CD4-positive, alpha-beta T cell treated with Interleukin-17A for 4 hours (primary cell): ENCODE measurements at regions not wholly inside any gene's neighbourhood (a gene's known extent, or its start where the extent isn't known, plus 50 kb on each side); places are given as distances from the start of the nearest gene placed in this dataset.
"Not testable (repeated sequence)": the region's sequence is repeated elsewhere in the genome, so short reads cannot be mapped to it uniquely, and the experiment has no call there.

Source experiments
- DNase-seq: peaks from one replicate; pipeline ENCODE4 v3.0.0-alpha.2; 2020; ENCODE audit warnings: mixed read lengths

DNA sequence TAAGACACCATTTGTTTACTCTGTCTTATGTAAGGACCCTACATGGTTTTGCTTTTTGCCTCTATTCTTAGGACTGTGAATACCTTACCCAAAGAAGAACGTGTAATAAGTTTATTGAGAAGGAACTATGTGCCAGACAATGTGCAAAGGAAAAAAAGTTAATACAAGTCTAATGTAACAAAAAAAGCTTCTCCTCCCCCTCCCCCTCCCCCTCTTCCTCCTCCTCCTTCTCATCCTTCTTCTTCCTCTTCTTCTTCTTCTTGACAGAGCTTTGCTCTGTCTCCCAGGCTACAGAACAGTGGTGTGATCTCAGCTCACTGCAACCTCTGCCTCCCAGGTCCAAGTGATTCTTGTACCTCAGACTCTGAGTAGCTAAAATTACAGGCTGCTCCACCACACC is 50.9 kb upstream of the MITF start:
- no peak for DNase-seq

DNA sequence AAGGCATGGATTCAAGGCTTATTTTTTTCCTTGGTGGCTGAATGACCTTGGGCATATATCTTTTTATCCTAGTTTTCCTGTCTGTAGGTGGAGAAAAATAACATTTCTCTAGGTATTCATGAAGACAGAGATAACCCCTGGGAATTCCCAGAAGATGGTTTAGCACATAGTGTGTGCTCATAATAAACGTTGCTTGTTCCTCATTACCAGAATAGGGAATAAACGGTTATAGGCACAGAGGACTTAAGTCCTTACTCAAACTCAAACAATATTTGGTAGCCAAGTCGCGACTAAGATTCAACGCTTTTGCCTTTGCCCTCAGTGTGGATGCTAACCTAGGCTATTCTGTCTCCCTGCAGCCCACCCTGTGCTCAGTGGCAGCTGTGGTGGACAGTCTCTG is 51.6 kb upstream of the MITF start:
- no peak for DNase-seq

DNA sequence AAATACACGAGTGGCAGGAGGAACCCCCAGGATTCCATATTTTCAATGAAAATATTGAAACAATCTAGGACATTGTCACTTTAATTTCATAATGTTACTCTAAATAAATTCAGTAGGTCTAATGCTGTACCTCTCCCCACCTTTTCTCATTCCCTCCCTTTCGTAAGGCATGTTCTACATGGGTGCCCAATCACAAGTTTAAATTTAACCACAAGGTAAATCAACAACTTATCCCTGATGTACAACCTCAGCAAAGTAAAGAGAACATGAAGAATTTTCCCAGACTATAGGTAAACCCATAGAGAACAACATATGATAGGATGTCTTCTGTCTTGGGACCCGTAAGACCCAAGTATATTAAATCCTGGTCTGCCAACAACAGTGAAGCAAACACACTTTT is 53.2 kb upstream of the MITF start:
- DNase-seq: no peak

DNA sequence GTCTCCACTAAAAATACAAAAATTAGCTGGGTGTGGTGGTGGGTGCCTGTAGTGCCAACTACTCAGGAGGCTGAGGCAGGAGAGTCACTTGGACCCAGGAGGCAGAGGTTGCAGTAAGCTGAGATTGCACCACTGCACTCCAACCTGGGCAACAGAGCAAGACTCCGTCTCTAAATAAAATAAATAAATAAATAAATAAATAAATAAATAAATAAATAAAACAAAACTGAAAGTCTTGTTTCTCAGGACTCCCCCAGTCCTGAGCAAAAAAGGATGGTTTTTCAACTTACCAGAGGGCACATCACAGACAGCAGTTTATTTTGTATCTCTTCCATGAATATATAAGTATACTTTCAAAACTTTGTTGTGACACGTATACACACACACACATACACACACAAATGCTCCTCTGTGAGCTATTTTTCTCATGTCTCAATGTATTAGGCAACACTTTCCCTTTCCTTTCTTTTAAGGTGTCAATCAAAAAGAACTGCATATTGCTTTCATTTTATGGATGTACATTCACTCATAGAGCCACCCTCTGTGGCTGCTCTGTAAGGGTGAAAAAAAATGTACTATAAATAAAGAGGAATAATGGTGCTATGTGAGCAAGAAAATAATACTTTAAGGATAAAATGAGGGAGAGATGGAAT is 54.8 kb upstream of the MITF start:
- no peak for DNase-seq

DNA sequence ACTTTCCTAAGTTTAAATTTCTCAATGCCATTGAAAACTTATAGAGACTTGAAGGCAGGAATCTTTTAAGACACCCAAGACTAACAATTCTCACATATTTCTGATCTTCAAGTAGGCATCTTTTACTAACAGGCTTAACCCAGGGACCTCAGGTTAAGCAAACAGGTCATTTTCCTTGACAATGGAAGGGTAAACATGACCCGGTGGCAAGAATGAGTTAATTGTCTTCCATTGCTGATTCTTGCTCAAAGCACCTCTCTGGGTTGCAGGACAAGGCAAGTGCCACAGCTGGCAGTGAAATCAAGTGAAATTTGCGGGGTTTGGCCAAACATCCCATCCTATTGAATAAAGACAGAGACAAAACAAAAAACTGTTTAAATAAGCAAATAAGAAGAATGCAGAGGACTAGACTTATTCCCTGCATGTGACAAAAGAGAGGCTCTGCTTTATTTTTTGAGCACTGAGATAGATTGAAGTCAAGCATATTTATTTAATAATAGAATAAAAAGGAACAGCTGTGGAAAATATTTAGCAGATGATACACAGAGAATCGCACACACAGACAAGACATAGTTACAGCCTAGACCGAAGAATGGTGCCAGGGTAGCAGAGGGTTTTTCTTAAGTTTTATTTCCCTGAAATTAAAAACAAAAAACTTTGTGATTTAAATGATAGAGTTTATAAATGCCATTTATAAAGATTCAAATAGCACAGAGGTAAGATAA is 56.0 kb upstream of the MITF start:
- DNase-seq: no peak

DNA sequence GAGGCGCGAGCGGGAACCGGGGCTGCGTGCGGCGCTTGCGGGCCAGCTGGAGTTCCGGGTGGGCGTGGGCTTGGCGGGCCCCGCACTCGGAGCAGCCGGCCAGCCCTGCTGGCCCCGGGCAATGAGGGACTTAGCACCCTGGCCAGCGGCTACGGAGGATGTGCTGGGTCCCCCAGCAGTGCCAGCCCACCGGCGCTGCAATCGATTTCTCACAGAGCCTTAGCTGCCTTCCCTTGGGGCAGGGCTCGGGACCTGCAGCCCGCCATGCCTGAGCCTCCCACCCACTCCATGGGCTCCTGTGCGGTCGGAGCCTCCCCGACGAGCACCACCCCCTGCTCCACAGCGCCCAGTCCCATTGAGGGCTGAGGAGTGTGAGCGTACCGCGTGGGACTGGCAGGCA is 61.8 kb upstream of the MITF start:
- not testable (repeated sequence) for DNase-seq

DNA sequence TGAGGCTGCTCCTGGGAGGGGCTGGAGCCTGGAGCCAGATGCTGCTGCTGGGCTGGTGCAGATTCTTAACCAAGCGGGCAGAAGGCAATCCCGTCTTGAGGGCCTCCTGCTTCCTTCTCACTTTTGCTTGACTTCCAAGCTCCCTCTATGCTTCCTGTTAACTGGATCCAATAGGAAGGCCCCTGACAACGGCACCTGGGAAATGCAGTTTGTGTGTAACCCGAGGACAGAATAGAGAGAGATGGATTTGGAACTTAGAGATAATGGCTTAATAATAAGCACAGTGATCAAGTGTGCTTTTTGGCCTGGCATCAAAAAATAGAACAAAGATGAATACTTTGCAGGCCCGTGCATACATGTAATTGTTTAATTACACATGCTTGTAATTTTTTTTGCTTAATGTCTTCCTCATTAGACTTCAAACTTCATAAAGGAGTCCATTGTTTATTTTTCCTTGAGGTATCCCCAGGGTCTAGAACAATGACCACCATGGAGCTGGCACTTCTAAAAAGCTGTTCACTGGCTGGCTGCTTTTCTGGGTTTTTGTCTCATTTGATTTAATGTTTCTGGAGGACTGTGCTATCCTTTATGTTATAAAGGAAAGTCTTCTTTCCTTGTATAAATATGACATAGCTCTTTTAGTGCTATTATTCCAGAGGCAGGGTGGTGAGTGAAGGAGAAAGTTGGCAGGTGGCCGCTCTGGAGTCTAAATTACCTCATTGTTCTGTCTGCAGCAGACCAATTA is 63.3 kb upstream of the MITF start:
- DNase-seq: no peak

DNA sequence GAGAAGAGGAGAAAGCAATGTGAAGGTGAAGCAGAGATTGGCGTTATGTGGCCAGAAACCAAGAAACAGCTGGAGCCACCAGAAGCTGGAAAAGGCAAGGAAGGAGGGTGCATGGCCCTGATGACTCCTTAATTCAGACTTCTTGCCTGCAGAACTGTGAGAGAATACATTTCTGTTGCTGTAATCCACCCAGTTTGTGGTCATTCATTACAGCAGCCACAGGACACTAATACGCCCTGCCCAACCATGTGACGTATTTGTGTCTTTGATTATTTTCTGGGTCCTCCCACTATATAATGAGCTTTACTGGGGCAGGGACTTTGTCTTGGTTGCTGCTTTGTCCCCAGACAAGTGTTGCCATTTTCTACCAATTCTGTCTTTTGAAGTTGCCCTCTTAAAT is 64.5 kb upstream of the MITF start:
- DNase-seq: no peak

DNA sequence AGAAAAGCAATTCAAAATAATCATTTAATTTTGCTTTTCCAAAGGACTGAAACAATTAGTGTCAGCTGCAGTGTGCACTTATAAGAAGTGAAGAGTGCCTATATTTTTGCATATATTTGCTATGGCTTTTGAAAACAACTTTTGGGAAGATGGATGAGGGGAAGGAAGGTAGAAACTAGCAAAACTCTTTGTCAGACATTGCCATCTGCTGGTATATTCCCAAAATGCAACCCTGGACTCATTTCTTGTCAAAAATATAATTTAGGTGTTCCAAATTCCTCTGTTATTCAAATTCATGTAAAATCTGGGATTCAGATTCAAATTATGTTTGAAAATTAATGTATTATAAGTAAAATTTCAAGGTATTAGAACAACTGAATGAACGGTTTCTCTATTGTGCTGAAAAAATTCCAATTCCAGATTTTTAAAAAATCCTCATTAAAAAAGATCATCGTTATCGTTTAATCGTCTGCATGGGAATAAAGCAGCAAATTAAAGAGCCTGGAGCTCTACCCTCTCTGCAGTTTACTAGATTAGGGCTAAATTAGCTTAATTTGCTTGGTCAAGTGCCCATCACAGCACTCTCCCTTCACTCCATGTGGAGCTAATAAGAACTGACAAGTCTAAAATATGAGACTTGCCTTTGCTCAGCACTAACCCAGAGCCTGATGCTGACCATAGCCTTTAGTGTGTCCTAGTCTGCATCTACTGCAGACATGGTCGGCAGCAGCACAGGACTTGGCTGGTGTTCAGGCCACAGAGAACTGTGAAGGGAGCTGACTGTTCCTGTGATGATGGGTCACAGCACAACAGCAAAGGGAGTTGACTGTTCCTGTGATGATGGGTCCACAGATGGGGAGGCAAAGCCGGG is 67.9 kb upstream of the MITF start:
- no peak for DNase-seq

DNA sequence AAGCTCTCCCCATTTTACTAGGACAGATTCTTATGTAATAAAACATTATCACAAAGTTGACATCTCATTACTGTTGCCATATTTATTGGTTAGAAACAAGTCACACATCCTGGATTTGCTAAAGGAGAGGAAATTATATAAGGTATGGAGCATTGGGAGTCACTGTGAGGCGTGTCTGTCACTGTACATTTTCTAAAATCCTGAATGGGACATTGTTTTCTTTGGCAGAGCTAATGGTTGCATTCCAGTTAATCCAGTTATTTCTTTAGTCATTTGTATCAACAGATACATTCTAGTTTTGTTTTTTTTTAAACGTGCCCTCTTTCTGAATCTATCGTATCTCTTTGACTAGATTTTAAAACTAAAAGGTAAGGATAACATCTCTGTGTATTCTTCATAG is 70.2 kb upstream of the MITF start:
- no peak for DNase-seq

DNA sequence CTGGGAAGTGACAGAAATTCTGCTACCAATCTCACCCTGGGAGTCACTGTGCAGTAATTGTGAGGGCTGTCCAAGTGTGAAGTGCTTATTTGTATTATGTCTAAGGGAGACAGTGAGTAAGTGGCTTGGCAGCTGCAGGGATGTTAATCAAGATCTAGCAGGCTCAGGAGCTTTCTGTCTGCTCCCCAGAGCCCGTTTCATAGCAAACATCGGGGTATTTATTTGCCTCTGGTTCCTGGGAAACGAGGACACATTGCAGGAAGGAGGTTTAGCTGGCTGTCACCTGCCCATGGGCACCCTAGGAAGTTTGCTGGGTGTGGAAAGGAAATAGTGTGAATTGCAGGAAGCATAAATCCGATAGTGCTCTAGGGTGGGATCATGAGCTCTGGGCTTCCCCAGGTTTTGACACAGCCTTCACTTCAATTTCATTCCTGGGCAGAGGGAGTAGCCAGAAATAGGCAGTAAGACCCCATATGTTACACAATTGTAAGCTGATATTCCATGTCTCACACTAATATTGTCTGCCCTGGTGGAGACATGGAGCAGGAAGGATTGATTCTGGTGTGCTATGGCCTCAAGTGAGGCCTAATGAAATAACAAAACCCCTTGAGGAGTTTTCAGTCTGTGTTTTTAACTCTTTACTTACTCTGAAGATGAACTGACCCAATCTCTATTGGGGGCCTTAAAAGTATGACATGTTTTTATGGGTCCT is 74.1 kb upstream of the MITF start:
- DNase-seq: no peak

DNA sequence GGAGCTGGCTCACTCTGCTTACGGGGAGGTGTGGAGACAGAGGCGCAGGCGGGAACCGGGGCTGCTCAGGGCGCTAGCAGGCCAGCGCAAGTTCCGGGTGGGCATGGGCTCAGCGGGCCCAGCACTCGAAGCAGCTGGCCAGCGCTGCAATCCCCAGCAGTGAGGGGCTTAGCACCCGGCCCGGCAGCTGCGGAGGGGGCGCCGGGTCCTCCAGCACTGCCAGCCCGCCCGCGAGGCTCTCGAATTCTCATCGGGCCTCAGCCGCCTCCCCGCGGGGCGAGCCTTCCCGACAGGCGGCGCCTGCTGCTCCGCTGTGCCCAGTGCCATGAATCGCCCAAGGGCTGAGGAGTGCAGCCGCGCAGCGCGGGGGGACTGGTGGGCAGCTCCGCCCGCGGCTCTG is 78.6 kb upstream of the MITF start:
- no peak for DNase-seq

DNA sequence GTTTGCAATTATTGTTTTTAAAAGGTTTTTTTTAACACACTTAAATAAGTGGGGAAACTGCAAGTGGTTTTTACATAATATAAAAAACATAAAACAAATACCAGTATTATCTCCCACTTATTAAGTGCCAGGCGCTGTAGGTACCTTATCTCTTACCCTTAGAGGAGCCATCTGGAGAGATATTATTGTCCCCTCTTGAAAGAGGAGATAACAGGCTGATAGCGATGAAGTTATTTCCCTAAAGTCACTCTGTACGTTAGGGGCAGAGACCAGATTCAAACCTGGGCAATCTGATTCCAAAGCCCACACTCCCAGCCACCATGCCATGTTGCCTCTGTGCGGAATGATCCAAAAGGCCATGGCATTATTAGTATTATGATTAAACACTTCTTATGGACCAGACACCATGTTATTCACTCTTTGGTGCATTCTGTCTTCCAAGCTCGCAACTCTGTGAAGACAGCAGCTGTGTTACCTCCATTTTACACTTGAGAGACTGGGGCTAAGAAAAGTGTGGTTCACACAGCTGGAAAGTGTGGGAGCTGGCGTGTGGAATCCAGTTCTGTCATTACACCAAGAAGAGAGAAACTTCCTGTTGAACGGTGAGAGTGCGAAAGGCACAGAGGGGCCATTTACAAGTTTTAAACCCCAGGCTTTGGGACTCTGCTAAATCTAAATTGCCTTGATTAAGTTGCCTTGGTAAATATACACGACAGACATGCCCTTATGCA is 79.9 kb upstream of the MITF start:
- DNase-seq: no peak

DNA sequence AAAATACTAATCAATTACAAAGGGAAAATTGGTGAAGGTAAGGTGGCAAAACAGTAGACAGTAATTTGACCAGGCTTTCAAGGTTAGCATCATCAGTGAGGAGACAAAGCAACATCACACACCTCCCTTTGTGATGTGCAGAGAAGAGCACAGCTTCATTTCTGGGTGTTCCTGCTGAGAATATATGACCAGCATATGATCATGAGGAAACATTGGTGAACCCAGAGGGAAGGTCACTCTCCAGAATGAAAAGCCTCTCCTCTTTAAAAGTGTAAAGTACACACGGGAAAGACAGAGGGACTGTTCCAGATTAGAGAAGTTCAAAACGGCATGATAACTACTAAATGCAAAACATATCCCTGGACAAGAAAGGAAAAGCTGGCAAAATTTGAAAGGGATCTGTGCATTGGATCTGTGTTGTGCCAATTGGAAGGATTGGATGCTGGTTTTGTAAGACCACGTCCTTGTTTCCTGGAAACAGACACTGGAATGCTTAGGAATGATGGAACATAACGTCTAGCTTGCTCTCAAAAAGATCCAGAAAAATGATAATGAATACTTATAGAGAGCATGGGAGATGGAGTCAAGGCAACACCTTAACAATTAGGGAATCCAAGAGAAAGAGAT is 80.6 kb upstream of the MITF start:
- no peak for DNase-seq

DNA sequence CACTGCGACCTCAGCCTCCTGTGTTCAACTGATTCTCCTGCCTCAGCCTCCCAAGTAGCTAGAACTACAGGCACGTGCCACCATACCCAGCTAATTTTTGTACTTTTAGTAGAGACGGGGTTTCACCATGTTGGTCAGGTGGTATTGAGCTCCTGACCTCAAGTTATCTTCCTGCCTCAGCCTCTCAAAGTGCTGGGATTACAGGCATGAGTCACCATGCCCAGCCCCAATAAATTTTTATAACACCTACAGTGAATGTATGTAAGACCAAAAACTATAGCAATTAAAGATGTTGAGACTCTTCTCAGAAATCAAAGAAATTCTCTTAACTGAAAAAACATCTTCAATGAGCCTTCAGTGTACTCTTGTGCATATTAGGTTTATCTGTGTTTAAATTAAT is 82.2 kb upstream of the MITF start:
- not testable (repeated sequence) for DNase-seq

DNA sequence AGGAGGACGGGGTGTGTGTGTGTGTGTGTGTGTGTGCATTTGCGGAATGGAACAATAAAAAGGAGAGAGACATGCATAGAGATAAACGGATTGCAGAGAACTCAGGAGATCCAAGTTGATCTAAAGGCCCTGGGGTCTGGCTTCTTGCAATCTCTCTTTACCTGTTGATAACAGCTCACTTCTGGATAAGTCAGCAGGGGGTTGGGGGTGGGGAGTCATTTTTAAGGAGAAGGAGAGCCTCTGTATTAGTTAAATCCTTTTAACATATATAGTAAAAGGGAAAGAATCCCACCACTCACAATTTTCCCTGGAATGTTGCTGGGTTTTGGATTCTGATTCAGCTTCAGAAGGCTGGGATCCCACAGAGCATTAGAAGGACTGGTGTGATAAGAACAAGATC is 87.5 kb upstream of the MITF start:
- DNase-seq: no peak

DNA sequence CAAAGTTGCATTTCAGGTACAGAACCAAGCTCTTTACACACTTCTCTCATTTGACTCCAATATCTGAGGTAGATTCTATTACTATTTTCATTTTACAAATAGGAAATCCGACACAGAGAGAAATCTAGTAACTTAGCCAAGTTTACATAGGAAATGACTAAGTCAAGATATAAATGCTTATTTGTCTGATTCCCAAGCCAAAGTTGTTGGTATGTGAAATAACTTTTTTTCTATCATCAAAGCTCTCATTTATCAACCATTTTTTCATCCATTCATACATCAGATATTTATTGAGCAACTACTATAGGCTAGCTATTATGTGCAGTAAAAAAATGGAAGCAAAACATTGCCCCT is 89.2 kb upstream of the MITF start:
- no peak for DNase-seq

DNA sequence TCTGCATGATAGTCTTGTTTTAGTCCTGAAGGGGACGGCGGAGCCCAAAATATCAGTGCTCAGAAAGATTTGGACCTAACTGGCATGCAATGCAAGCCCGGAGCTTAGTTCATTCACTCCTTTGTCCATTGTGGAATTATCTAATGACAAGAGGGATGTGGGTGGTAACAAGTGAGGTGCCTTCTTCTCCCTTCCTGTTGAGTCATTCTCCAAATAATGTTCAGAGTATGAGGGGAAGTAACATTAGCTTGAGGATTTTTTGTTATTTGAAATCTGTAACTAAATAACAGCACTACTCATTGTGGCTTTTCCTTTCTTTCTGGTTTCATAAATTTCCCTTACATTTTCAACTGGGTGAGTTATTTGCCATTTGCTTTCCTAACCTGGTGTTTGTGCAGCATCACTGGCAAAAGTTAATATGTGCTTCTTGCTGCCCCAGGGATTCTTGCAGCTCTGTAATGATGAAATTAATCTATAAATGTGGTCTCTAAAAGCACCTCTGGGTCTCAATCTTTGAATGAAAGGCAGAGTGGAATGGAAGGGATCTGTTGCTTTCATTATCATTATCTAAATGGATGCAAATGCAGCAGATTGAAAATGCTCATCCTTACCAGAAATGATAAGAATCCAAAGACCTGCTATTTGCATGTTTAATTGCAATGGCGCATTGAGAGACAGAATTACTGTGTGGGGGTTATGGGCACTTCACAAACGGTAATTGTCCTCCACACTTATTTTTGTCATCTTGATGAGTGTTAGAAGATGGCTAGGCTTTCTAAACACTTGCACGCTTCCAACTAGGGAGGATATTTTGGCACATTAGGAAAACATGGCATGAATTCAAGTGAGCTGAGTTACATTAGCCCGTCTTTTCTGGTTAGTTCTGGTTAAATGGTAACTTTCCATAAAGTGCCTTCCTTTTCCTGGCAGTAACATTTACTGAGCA is 89.9 kb upstream of the MITF start:
- no peak for DNase-seq

DNA sequence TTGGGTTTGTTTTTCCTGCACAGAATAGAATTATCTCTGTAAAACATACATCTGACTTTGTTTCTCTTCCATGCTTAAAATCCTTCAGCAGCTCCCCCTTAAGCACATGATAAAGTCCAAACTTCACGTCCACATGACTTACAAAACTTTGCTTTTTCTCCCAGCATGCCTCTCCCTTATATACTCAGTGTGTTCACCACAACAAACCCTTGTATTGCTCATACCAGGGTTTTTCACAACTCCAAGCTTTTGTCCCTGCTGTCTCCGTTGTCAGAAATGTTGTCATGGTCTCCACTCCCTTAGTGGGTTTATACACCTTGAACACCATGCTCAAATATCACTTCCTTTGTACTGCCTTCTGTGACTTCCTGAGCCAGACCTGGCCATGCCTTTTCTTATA is 91.1 kb upstream of the MITF start:
- DNase-seq: no peak

DNA sequence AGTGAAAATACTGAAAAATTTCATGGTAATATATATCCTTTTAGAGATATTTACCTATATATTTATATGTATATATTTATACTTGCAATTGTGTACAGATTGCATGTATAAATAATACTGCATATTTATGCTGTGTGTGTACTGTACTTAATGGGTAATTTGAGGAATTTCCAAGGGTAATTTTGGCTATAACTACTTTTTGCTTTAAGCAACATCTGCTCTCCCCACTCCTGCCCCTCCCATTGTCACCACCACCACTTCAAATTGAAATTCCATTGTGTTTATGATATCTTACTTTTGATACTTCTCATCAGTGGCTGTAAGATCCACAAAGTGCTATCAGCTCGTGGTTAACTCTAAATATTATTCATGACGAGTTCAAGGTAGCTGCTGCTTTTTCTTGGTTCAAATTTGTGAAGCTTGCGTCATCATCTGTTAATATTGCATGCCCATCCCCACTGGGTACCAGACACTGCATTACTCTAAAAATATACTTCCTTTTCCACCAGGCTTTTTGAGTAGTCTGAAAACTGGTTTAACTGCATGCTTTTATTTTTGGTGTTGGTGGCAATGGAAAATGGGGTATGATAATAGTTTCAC is 91.7 kb upstream of the MITF start:
- DNase-seq: no peak
